PC-3 (cell line): ENCODE measurements at regions not wholly inside any gene's neighbourhood (a gene's known extent, or its start where the extent isn't known, plus 50 kb on each side); places are given as distances from the start of the nearest gene placed in this dataset.

Source experiments
- ATAC-seq: fragments of 200-7000 bp; cut with Tn5 transposase; 2 replicates; pipeline ENCODE4 v1.9.1; 2020; ENCODE audit warnings: mild to moderate bottlenecking, moderate library complexity
- BruUV-seq: library from RNA; stranded (reverse); fragments of 400-500 nt; replicated peaks from 2 replicates; lab custom pipeline; 2021; lab: Mats Ljungman, UMichigan
- CTCF ChIA-PET: fragments of 300-600 bp; sonication (Branson Sonifier 250); formaldehyde crosslinking; loops from one replicate; lab custom pipeline; 2022; ENCODE audit warnings: antibody characterized with exemption; lab: Charles Lee
- POLR2A ChIA-PET: fragments of 300-600 bp; sonication (Branson Sonifier 250); formaldehyde crosslinking; loops from one replicate; lab custom pipeline; 2022; ENCODE audit warnings: antibody characterized with exemption; ENCODE audit not compliant: unreplicated experiment; lab: Charles Lee
- DNase-seq: peaks from one replicate; pipeline ENCODE4 v3.0.0-alpha.2; 2015
- H2AFZ ChIP-seq: fragments of 300-600 bp; sonication (generic); 2 replicates; pipeline ENCODE4 v1.6.0; 2016; ENCODE audit warnings: antibody characterized with exemption, low read length
- H3F3A ChIP-seq: fragments of 300-600 bp; sonication (generic); one replicate; pipeline ENCODE4 v1.6.0; 2017; ENCODE audit warnings: antibody characterized with exemption, low read length, control low read depth, mild to moderate bottlenecking; ENCODE audit not compliant: unreplicated experiment
- H3K27ac ChIP-seq: fragments of 300-600 bp; sonication (generic); 2 replicates; pipeline ENCODE4 v1.5.1; 2016; ENCODE audit warnings: mild to moderate bottlenecking, low read length
- H3K27me3 ChIP-seq: fragments of 300-600 bp; sonication (generic); 2 replicates; pipeline ENCODE4 v1.6.1; 2016; ENCODE audit warnings: low read length, mixed read lengths
- H3K36me3 ChIP-seq: fragments of 300-600 bp; sonication (generic); 2 replicates; pipeline ENCODE4 v1.6.1; 2016; ENCODE audit warnings: low read depth, mixed run types, low read length, mixed read lengths
- H3K4me1 ChIP-seq: fragments of 300-600 bp; sonication (generic); 2 replicates; pipeline ENCODE4 v1.5.1; 2016; ENCODE audit warnings: low read length; ENCODE audit not compliant: insufficient read depth
- H3K4me2 ChIP-seq: fragments of 300-600 bp; sonication (generic); 2 replicates; pipeline ENCODE4 v1.6.0; 2016; ENCODE audit warnings: low read length
- H3K4me3 ChIP-seq: fragments of 300-600 bp; sonication (generic); 2 replicates; pipeline ENCODE4 v1.5.1; 2016; ENCODE audit warnings: mild to moderate bottlenecking, low read length, mixed read lengths
- H3K79me2 ChIP-seq: fragments of 300-600 bp; sonication (generic); 2 replicates; pipeline ENCODE4 v1.6.1; 2017; ENCODE audit warnings: low read length, mixed read lengths
- H3K9ac ChIP-seq: fragments of 300-600 bp; sonication (generic); 2 replicates; pipeline ENCODE4 v1.6.0; 2016; ENCODE audit warnings: mild to moderate bottlenecking, low read length
- H3K9me2 ChIP-seq: fragments of 300-600 bp; sonication (generic); replicated peaks from 2 replicates; pipeline ENCODE4 v1.6.1; 2016; ENCODE audit warnings: mixed run types, low read length, mixed read lengths
- H3K9me3 ChIP-seq: fragments of 300-600 bp; sonication (generic); 2 replicates; pipeline ENCODE4 v1.6.1; 2016; ENCODE audit warnings: low read length, mixed read lengths
- H4K20me1 ChIP-seq: fragments of 300-600 bp; sonication (generic); 2 replicates; pipeline ENCODE4 v1.6.1; 2016; ENCODE audit warnings: low read length, mixed read lengths
- EZH2 ChIP-seq: fragments of 300-600 bp; sonication (generic); IDR thresholded peaks from one replicate; pipeline ENCODE4 v1.6.1; 2017; ENCODE audit warnings: antibody characterized with exemption, mild to moderate bottlenecking, low read length; ENCODE audit not compliant: unreplicated experiment
- EZH2phosphoT487 ChIP-seq: fragments of 300-600 bp; sonication (generic); IDR thresholded peaks from 2 replicates; pipeline ENCODE4 v1.6.1; 2018; ENCODE audit warnings: mild to moderate bottlenecking, antibody characterized with exemption, low read length, borderline replicate concordance
- intact Hi-C: fragments of 100-400 bp; cut with micrococcal nuclease; formaldehyde crosslinking; loops from 2 replicates; pipeline ENCODE4 v1.9.0; 2023
- TF ChIP-seq, protein P1 (sequence below): fragments of 300-600 bp; sonication (generic); conservative IDR thresholded peaks from 2 replicates; pipeline ENCODE4 v1.5.1; 2017; ENCODE audit warnings: antibody characterized with exemption, low read depth, mild to moderate bottlenecking, low read length

DNA sequence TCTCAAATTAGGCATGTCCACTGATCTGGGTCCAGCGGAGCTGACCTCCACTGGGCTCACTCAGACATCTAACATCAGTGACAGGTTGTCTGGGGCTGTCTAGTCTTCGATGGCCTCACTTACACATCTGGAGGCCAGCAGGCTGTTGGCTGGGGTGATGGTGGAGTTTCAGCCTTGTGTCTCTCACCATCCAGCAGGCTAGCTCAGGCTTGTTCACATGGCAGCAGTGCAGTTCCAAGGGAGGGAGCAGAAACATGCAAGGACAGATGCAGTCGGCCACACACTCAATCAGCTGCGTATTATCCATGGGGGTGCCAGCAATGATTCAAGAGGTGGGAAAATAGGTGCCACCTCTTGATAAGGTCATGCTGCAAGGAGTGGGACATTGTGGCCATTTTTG lies 292.5 kb downstream of the SHQ1 start:
- Histone ChIP-seq H3K9me3 (no peaks in the 10 kb centered on the region), H4K20me1 (no peaks in the 10 kb centered on the region), H2AFZ (no peak overlapping the region), H3K4me3 (no peak overlapping the region), H3K27ac (no peak overlapping the region), H3K9ac (no peak overlapping the region), H3K9me2 (no peaks in the 10 kb centered on the region), H3F3A (no peaks in the 10 kb centered on the region), H3K4me2 (no peak overlapping the region), H3K79me2 (no peaks in the 10 kb centered on the region), H3K4me1 (no peaks in the 10 kb centered on the region), H3K27me3 (no peaks in the 10 kb centered on the region), H3K36me3 (no peaks in the 10 kb centered on the region)
- ATAC-seq, result no peak
- intact Hi-C loops, result no loop called here
- no TSS peak for BruUV-seq
- CTCF ChIA-PET, result no interaction called here
- POLR2A ChIA-PET, result interaction anchor here (0.6 kb wide), 1 partner anchor 100 kb away, joined by 3 read pairs; no protein-coding TSS in a partner anchor
- no peak for DNase-seq
- TF ChIP-seq, protein P1, sequence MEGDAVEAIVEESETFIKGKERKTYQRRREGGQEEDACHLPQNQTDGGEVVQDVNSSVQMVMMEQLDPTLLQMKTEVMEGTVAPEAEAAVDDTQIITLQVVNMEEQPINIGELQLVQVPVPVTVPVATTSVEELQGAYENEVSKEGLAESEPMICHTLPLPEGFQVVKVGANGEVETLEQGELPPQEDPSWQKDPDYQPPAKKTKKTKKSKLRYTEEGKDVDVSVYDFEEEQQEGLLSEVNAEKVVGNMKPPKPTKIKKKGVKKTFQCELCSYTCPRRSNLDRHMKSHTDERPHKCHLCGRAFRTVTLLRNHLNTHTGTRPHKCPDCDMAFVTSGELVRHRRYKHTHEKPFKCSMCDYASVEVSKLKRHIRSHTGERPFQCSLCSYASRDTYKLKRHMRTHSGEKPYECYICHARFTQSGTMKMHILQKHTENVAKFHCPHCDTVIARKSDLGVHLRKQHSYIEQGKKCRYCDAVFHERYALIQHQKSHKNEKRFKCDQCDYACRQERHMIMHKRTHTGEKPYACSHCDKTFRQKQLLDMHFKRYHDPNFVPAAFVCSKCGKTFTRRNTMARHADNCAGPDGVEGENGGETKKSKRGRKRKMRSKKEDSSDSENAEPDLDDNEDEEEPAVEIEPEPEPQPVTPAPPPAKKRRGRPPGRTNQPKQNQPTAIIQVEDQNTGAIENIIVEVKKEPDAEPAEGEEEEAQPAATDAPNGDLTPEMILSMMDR, result no peak
- no peak for TF ChIP-seq EZH2phosphoT487
- no peak for TF ChIP-seq EZH2

DNA sequence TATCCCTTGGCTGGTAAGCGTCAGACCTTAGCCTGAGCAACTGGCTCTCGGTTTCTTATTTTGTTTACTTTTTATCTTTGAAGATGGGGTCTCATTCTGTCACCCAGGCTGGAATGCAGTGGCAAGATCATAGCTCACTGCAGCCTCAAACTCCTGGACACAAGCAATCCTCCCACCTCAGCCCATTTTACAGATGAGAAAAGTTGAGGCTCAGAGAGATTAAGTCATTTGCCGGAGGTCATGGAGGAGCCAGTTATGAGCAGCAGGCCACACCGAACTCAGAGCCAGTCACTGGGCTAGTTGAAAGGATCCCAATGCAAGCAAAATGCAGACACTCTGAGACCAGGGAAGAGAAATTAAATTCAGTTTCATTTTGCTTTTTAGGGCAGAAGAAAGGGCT lies 293.6 kb downstream of the SHQ1 start:
- BruUV-seq, result no TSS peak
- Histone ChIP-seq H3K9ac (no peak overlapping the region), H4K20me1 (no peaks in the 10 kb centered on the region), H3K4me2 (no peak overlapping the region), H3K27me3 (no peaks in the 10 kb centered on the region), H3K4me1 (no peaks in the 10 kb centered on the region), H2AFZ (no peak overlapping the region), H3F3A (no peaks in the 10 kb centered on the region), H3K9me2 (no peaks in the 10 kb centered on the region), H3K27ac (no peak overlapping the region), H3K79me2 (no peaks in the 10 kb centered on the region), H3K36me3 (no peaks in the 10 kb centered on the region), H3K4me3 (no peak overlapping the region), H3K9me3 (no peaks in the 10 kb centered on the region)
- POLR2A ChIA-PET, result no interaction called here
- no peak for DNase-seq
- TF ChIP-seq EZH2, result no peak
- TF ChIP-seq, protein P1, result no peak
- no peak for TF ChIP-seq EZH2phosphoT487
- intact Hi-C loops, result no loop called here
- CTCF ChIA-PET, result no interaction called here
- ATAC-seq, result no peak

DNA sequence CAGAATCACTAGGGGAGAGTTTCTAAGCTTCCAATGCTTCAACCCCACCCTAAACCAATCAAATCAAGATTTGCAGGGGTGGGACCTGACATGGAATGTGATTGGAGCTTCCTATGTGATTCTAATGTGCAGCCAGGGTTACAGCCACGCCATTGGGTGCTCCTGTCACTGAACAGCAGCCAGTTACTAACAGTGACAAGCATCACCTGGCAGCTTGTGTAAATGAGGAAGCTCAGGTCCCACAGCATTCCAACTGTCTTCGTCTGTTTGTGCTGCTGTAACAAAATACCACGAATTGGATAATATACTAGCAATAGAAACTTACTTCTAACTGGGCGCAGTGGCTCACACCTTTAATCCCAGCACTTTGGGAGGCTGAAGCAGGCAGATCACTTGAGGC lies 294.9 kb downstream of the SHQ1 start:
- POLR2A ChIA-PET, result no interaction called here

More for the DNA sequence above, 294.9 kb downstream of the SHQ1 start:
- no peaks in the 10 kb centered on the region for H3K9me3 ChIP-seq
- ATAC-seq, result no peak
- no peaks in the 10 kb centered on the region for H3K36me3 ChIP-seq
- H3K4me3 ChIP-seq, result no peak overlapping the region
- H2AFZ ChIP-seq, result no peak overlapping the region
- no peaks in the 10 kb centered on the region for H3K4me1 ChIP-seq
- H3K27me3 ChIP-seq, result no peaks in the 10 kb centered on the region
- H3F3A ChIP-seq, result no peaks in the 10 kb centered on the region
- no peaks in the 10 kb centered on the region for H3K9me2 ChIP-seq
- no peak overlapping the region for H3K4me2 ChIP-seq
- BruUV-seq, result no TSS peak
- peak; percentile 5 for DNase-seq
- no peak overlapping the region for H3K27ac ChIP-seq
- TF ChIP-seq EZH2, result no peak
- no peak for TF ChIP-seq EZH2phosphoT487
- TF ChIP-seq, protein P1, result no peak
- H3K79me2 ChIP-seq, result no peaks in the 10 kb centered on the region
- CTCF ChIA-PET, result no interaction called here
- no peaks in the 10 kb centered on the region for H4K20me1 ChIP-seq
- no peak overlapping the region for H3K9ac ChIP-seq
- intact Hi-C loops, result no loop called here
